Liver (tissue), 3 donors: ENCODE measurements at regions not wholly inside any gene's neighbourhood (a gene's known extent, or its start where the extent isn't known, plus 50 kb on each side); places are given as distances from the start of the nearest gene placed in this dataset.

Source experiments
- CTCF ChIP-seq: fragments of 150-350 bp; IDR thresholded peaks from 2 replicates; pipeline ENCODE4 v1.5.1; 2017; ENCODE audit warnings: improper control_type of control experiment, low read depth, low read length; ENCODE audit not compliant: missing input control
- FOXA1 ChIP-seq: IDR thresholded peaks from 2 replicates; pipeline ENCODE4 v1.6.1; 2016; ENCODE audit warnings: antibody characterized with exemption
- GABPA ChIP-seq, 2 donors: IDR thresholded peaks in 1 of 2; conservative IDR thresholded peaks in 1 of 2; 2 replicates each; pipeline ENCODE4 v1.6.1; 2016; ENCODE audit warnings: antibody characterized with exemption in 2 of 2, mild to moderate bottlenecking in 1 of 2, moderate library complexity in 1 of 2
- JUND ChIP-seq, 2 donors: IDR thresholded peaks; 2 replicates each; pipeline ENCODE4 v1.6.1; 2016; ENCODE audit warnings: antibody characterized with exemption in 2 of 2
- MAX ChIP-seq: IDR thresholded peaks from 2 replicates; pipeline ENCODE4 v1.6.1; 2016; ENCODE audit warnings: antibody characterized with exemption
- SP1 ChIP-seq: IDR thresholded peaks from 2 replicates; pipeline ENCODE4 v1.6.1; 2018; ENCODE audit warnings: antibody characterized with exemption, mild to moderate bottlenecking
- TAF1 ChIP-seq: conservative IDR thresholded peaks from 2 replicates; pipeline ENCODE4 v1.6.1; 2016; ENCODE audit warnings: antibody characterized with exemption, mild to moderate bottlenecking
- donor health status: healthy.
- donor health status: healthy.

GRCh38 chr14:96997996-96998395 is 200.8 kb downstream of the VRK1 start:
- TF ChIP-seq CTCF (no peak), TAF1 (no peak), GABPA (IDR thresholded peaks at IDR 0.05 in 1 of 2, conservative IDR thresholded peaks at IDR 0.05 in 1 of 2) (no peak), FOXA1 (no peak), JUND (IDR thresholded peaks at IDR 0.05) (no peak), MAX (no peak), SP1 (no peak)
